ENCODE measurements at regions not wholly inside any gene's neighbourhood (a gene's known extent, or its start where the extent isn't known, plus 50 kb on each side); places are given as distances from the start of the nearest gene placed in this dataset.

DNA sequence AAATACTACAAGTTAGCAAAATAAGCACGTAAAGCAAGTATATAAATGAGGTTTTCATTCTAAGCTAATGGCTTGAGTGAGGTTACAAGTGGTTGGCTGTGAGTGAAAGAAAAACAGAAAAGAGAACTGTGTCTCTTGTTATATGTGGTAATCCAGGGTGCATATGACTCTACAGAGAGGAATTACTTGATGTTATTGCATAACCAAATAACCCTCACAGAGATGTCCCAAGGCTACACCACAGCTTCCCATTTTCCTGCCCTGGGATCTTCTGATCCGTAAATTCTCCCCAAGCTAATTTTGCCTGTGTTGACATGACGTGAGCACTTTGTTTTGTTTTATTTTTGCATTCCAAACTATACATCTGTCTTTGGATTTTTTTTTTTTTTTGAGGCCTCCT lies 470.0 kb upstream of the INTU start:
- Histone ChIP-seq H3K27me3 (no peaks in the 10 kb centered on the region), H3K27ac (no peak overlapping the region), H3K9me3 (no peaks in the 10 kb centered on the region), H3K36me3 (no peaks in the 10 kb centered on the region), H3K4me1 (no peaks in the 10 kb centered on the region), H3K4me3 (no peak overlapping the region)
- TF ChIP-seq, protein P1, sequence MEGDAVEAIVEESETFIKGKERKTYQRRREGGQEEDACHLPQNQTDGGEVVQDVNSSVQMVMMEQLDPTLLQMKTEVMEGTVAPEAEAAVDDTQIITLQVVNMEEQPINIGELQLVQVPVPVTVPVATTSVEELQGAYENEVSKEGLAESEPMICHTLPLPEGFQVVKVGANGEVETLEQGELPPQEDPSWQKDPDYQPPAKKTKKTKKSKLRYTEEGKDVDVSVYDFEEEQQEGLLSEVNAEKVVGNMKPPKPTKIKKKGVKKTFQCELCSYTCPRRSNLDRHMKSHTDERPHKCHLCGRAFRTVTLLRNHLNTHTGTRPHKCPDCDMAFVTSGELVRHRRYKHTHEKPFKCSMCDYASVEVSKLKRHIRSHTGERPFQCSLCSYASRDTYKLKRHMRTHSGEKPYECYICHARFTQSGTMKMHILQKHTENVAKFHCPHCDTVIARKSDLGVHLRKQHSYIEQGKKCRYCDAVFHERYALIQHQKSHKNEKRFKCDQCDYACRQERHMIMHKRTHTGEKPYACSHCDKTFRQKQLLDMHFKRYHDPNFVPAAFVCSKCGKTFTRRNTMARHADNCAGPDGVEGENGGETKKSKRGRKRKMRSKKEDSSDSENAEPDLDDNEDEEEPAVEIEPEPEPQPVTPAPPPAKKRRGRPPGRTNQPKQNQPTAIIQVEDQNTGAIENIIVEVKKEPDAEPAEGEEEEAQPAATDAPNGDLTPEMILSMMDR (IDR thresholded peaks at IDR 0.05): no peak
- no peak for DNase-seq
- intact Hi-C loops (cut with DNase I; ENCODE audit: low total_unique reads): no loop called here

DNA sequence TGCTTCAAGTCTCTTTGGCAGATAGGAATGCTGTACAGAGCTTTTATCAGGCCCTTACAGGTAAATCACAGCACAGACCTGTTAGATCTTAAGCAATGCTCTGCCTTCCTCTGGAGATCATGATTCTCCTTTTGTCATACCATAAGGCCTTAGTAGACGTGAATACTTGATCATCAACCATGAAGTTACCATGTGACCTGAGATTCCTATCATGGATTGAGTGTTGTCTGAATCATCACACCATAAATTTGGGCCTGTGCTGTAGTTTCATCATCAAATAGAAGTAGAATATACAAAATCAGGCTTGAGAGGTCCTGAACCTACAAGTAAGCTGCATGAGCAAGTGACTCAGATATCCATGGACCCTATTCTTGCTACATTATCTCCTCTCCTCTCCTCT lies 466.8 kb upstream of the INTU start:
- intact Hi-C loops (cut with DNase I; ENCODE audit: low total_unique reads): no loop called here
- H3K4me1 ChIP-seq: no peaks in the 10 kb centered on the region
- TF ChIP-seq, protein P1 (IDR thresholded peaks at IDR 0.05): no peak
- H3K36me3 ChIP-seq: no peaks in the 10 kb centered on the region
- H3K27ac ChIP-seq: no peak overlapping the region
- no peak for DNase-seq
- no peaks in the 10 kb centered on the region for H3K27me3 ChIP-seq
- no peaks in the 10 kb centered on the region for H3K9me3 ChIP-seq
- no peak overlapping the region for H3K4me3 ChIP-seq

DNA sequence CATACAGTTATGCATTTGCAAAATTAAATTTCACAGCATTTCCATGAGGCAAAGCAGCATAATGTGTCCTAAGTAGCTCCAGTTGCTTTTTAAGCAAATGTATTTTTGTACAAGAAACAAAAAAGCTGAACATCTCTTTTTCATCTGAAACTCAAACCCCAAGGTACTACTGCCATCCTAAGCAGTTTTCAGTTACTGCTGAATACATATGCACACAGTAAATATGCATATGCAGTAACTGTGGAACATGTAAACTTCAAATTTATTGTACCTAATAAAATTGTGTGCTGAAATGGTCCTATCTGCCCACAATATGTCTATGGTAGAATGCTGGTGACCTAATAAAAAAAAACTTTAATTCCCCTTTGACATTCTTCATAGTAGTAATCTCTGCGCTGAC lies 458.6 kb upstream of the INTU start:
- DNase-seq: no peak
- no peak overlapping the region for H3K4me3 ChIP-seq
- H3K27ac ChIP-seq: no peak overlapping the region
- no peaks in the 10 kb centered on the region for H3K27me3 ChIP-seq
- TF ChIP-seq, protein P1 (IDR thresholded peaks at IDR 0.05): no peak
- no peaks in the 10 kb centered on the region for H3K9me3 ChIP-seq
- H3K4me1 ChIP-seq: peaks cover 0 to 5% (median 0%) of the 10 kb centered on the region in 4 donors
- intact Hi-C loops (cut with DNase I; ENCODE audit: low total_unique reads): no loop called here
- H3K36me3 ChIP-seq: no peaks in the 10 kb centered on the region

DNA sequence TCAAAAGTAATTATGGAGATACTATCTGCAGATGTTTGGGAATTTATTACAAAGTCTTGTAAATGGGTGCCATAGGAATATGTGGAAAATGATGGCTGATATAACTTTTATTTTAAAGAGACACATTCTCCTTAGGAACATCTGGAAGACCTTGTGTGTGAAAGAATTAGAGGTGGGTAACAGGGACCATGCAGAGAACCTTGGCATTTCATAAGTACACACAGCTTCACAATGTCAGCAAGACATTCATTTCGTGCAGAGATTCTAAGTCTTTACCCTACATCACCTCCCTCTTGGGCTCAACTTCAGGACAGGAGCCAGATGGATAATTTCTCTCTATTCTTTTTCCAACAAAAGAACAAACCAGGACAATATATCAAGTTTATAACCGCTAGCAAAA lies 458.1 kb upstream of the INTU start:
- H3K4me1 ChIP-seq: peaks cover 0 to 9% (median under 1%) of the 10 kb centered on the region in 4 donors
- TF ChIP-seq, protein P1 (IDR thresholded peaks at IDR 0.05): no peak
- no peak overlapping the region for H3K27ac ChIP-seq
- H3K27me3 ChIP-seq: no peaks in the 10 kb centered on the region
- H3K9me3 ChIP-seq: no peaks in the 10 kb centered on the region
- no peaks in the 10 kb centered on the region for H3K36me3 ChIP-seq
- no peak for DNase-seq
- intact Hi-C loops (cut with DNase I; ENCODE audit: low total_unique reads): no loop called here
- no peak overlapping the region for H3K4me3 ChIP-seq

DNA sequence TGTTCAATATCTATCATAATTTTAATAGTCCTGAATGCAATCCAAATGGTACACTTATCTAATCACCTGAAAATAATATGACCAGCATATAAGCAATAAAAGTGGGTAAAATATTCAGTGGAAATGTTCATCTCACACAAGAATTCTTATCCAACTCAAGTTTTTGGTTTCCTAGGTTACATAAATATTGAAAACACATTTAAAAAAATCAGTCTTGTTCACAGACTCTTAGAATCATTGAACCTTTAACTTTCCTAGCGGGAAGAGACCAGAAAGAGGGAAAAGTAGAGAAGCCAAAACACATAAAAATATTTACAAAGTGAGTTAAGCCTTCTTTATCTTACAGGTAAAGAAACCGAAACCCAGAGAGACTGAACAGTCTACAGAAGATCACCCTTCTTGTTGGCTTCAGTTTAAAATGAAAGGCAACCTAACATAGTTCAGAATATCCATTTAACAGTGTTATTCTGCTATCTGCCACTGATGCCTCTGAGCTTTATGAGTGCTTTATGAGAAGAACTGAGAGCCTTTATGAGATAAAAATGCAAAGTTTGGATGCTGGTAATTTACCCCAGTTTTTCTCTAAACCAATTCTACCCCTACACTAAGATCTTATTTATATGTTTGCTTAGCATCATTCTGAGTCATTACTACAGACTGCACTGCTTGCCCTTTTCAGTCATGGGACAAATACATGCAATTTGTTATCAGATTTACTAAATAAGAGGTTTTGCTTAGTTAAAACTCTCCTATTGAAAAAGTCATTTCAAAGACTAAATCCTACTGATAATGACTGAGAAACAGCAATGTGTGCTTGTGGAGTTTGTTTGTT lies 453.3 kb upstream of the INTU start:
- no peaks in the 10 kb centered on the region for H3K27me3 ChIP-seq
- H3K27ac ChIP-seq: no peak overlapping the region
- H3K4me3 ChIP-seq: no peak overlapping the region
- H3K36me3 ChIP-seq: no peaks in the 10 kb centered on the region
- intact Hi-C loops (cut with DNase I; ENCODE audit: low total_unique reads): no loop called here
- peaks cover 0 to 11% (median 2%) of the 10 kb centered on the region in 4 donors for H3K4me1 ChIP-seq
- TF ChIP-seq, protein P1 (IDR thresholded peaks at IDR 0.05): no peak
- DNase-seq: no peak
- no peaks in the 10 kb centered on the region for H3K9me3 ChIP-seq
